GM20000 (cell line): ENCODE measurements at regions not wholly inside any gene's neighbourhood (a gene's known extent, or its start where the extent isn't known, plus 50 kb on each side); places are given as distances from the start of the nearest gene placed in this dataset.

ENCODE experiments used
- DNase-seq: peaks from one replicate; pipeline ENCODE4 v3.0.0; 2012; ENCODE audit warnings: low spot score
- CTCF ChIP-seq: IDR thresholded peaks from 2 replicates; pipeline ENCODE4 v1.5.1; 2012; ENCODE audit warnings: mild to moderate bottlenecking, control low read depth; ENCODE audit errors: extremely low read depth, missing control alignments

DNA sequence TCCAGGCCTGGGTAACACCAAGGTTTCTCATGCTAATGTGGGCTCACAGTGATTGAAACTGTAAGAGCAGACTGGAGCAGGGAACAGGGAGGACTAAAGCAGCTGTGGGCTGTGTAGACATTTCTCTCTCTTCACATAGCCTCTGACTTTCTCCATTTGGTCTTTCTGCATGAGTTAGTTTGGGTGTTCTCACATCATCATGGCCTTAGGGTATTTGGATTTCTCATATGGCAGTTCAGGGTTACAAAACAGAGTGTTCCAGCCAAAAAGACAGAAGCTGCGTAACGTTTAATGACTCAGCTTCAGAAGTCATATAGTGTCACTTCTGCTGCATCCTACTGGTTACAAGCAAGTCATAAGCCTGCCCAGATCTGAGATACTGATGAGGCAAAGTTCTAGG, 52.0 kb upstream of the OSBPL8 start:
- no peak for TF ChIP-seq CTCF
- no peak for DNase-seq

DNA sequence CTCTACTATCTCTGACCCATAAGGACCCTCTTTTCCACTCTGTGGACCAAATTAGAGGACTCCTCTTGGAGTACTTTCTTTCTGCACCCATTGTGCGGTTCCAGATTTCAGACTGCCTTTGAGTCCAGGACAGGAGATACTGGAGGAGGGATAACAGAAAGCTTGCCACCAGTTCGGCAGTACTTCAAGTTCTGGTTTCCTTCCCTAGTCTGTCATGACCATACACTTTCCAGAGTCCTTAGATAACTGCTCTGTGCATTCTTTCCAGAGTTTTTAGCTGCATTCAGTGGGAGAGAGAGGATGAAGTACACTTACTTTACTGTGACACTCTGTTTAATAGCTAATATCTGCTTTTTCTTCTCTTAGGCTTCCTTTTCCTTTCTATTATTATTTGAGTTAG, 54.8 kb upstream of the OSBPL8 start:
- no peak for TF ChIP-seq CTCF
- DNase-seq = no peak

- no peak for DNase-seq
- TF ChIP-seq CTCF = no peak
These were observed 58.5 kb upstream of the OSBPL8 start for GRCh38 chr12:76618031-76618430.

GRCh38 chr12:76621582-76622024, 62.0 kb upstream of the OSBPL8 start:
- DNase-seq = peak; percentile 63
- TF ChIP-seq CTCF = peak; percentile 61

- no peak for DNase-seq
- no peak for TF ChIP-seq CTCF
These were observed 62.8 kb upstream of the OSBPL8 start for GRCh38 chr12:76622351-76622750.

- TF ChIP-seq CTCF = no peak
- no peak for DNase-seq
These were observed 63.3 kb upstream of the OSBPL8 start for GRCh38 chr12:76622915-76623314.

GRCh38 chr12:76623931-76624330, 64.4 kb upstream of the OSBPL8 start:
- no peak for DNase-seq
- no peak for TF ChIP-seq CTCF
